Retina (tissue), 1 donor: ENCODE measurements at regions not wholly inside any gene's neighbourhood (a gene's known extent, or its start where the extent isn't known, plus 50 kb on each side); places are given as distances from the start of the nearest gene placed in this dataset.
"Not testable (repeated sequence)": the region's sequence is repeated elsewhere in the genome, so short reads cannot be mapped to it uniquely, and the experiment has no call there.

ENCODE experiments used
- DNase-seq: peaks from one replicate; pipeline ENCODE4 v3.0.0-alpha.2; 2016

- not testable (repeated sequence) for DNase-seq
Observed at GRCh38 chr3:16077146-16077545, 97.3 kb upstream of the GALNT15 start.

DNA sequence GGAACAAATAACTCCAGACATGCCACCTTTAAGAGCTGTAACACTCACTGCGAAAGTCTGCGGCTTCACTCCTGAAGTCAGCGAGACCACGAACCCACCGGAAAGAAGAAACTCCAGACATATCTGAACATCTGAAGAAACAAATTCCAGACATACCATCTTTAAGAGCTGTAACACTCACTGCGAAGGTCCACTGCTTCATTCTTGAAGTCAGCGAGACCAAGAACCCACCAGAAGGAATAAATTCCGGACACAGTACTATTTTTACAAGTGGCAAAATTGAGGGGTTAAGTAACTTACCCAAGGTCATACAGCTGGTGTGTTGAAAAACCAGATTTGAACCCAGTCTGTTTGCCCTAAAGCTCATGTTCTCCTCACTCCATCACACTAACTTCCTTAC is 96.8 kb upstream of the GALNT15 start:
- DNase-seq = not testable (repeated sequence)

DNA sequence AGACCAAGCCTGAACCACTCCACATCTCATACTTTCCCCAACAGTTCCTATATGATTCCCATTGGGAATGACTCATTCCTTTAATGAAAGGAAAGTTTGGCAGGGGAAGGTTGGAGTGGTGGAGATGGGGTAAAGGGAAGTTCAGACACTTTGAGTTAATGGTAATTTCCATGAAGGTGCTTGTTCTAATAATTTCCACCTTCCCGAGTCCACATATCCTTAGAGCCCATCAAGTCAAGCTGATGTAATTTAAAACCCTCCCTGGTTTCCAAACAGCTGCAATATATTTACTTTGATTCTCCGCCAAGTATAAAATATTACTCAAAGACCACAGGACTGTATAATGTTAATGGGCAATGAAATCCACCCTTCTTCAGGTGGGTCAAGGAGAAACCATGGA is 95.0 kb upstream of the GALNT15 start:
- no peak for DNase-seq

DNA sequence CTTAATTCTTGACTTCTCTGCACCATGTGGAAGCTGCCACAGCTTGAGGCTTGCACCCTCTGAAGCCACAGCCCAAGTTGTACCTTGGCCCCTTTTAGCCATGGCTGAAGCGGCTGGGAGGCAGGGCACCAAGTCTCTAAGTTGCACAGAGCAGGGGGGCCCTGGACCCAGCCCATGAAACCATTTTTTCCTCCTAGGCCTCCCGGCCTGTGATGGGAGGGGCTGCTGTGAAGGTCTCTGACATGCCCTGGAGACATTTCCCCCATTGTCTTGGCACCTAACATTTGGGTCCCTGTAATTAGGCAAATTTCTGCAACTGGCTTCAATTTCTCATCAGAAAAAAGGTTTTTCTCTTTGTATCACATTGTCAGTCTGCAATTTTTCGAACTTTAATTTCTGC is 92.8 kb upstream of the GALNT15 start:
- no peak for DNase-seq

- no peak for DNase-seq
Observed at GRCh38 chr3:16084887-16085286, 89.6 kb upstream of the GALNT15 start.

DNA sequence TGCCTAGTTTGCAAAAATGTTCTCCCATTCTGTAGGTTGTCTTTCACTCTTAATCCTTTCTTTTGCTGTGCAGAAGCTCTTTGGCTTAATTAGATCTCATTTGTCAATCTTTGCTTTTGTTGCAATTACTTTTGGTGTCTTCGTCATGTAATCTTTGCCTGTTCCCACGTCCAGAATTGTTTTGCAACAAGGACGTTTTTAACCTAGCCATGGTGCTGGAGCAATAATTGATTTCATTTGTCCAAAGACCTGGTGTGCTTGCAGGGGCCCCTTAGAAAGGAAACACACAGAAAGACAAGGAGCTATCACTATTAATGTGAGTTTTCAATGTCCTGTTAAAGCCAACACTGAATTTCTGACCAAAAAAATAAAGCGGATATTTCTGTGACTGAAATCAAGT is 89.1 kb upstream of the GALNT15 start:
- DNase-seq = no peak

GRCh38 chr3:16085884-16086608 is 88.4 kb upstream of the GALNT15 start:
- no peak for DNase-seq

GRCh38 chr3:16086690-16087089 is 87.8 kb upstream of the GALNT15 start:
- no peak for DNase-seq

DNA sequence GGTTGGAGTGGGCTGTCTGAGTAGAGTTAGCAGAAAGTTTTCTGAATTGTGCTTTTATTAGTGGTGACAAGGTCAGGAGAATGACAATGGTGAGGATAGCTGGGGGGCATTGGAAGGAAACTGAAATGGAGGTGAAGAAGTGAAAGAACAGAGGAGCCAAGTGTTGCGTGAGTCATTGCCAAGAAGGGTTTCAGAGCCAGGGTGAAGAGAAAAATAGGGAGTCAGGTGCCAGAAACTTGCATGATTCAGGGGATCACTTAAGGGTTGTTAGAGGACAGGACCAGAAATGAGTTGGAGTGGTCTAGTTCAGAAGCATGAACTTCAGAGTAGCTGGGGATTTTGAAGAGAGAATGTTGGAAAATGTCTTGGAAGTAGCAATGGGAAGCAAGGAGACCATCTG is 86.0 kb upstream of the GALNT15 start:
- no peak for DNase-seq

- DNase-seq = no peak
Observed at GRCh38 chr3:16089521-16089920, 85.0 kb upstream of the GALNT15 start.

GRCh38 chr3:16090024-16090423 is 84.5 kb upstream of the GALNT15 start:
- DNase-seq = no peak

DNA sequence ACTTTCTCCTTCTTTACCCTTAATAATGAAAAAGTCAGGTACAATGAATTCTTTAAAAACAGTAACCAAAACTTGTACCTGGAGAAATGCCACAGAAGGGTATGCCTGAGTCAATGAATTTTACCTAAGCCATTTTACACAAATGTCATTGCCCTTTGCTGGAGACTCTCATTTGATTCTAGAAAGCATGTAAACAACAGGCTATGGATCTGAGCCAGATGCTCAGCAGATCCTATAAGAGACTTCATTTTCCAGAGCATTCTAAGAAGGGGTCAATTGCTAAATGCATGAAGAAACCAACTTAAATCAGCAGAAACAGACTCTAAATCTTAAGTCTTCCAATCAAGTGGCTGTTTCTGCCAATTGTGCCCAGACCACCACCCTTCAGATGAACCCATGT is 83.8 kb upstream of the GALNT15 start:
- no peak for DNase-seq

DNA sequence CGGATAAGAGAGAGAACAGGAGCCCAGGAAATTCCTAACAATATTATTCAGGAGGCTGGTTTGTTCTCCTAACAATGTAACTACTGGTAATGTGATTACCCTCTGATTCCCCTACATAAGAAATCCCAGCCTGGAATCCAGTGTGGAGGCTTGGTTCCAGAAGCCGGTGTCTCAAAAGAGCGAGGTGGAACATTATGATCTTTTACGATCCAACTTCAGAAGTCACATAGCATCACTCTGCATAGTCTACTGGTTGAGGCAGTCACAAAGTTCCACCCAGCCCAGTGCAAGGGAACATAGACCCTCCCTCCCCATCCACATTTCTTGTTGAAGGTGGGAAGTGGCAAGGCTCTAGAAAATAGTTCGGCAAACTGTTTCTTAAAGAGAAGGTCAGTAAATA is 81.6 kb upstream of the GALNT15 start:
- DNase-seq = no peak

DNA sequence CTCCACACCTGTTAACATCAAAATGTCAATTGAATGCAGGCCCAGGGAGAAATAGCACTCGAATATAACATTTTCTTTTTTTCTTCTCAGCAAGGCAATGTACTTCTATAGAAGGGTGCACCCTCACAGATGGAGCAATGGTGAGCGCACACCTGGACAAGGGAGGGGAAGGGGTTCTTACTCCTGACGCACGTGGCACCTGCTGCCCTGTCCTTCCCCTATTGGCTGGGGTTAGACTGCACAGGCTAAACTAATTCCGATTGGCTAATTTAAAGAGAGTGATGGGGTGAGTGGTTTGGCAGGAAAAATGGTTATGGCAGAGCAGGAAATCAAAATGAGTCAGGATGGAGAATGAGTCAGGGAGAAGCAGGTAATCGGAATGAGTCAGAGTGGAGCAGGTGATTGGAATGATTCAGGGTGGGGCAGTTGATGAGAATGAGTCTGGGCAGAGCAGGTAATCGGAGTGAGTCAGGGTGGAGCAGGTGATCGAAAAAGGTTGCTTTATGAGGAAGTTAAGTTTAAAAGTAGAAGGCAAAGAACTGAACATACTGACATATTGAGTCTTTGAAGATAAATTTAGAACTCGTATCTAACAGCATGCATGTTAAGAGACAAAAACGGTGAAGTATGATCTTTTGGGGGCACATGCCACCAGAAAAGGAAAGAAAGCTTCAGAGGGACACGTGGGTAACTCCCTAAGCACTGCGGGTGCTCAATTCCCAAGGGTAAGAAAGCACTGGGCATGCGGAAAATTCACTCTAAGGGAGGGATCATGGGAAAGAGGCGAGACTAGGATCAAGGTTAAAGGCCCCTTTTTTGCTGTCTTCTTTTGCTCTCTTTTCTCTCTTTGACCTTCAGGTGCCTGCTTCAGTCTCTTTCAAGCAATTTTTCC is 72.9 kb upstream of the GALNT15 start:
- DNase-seq = no peak

DNA sequence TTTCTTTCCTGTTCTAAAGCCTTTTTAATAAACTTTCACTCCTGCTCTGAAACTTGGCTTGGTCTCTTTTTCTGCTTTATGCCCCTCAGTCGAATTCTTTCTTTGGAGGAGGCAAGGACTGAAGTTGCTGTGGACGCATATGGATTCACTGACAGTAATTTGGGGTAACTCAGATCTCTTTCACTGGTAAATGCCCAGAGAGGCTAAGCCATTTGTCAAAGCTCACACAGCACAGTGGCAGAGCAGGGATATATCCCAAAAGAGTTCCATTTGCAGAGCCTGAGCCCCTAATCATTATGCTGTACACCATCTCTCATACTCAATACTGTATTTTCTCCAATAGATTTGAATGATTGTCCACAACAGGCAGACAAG is 72.3 kb upstream of the GALNT15 start:
- DNase-seq = no peak

- DNase-seq = no peak
Observed at GRCh38 chr3:16102905-16103364, 71.5 kb upstream of the GALNT15 start.

GRCh38 chr3:16103472-16103871 is 71.0 kb upstream of the GALNT15 start:
- DNase-seq = no peak

GRCh38 chr3:16104156-16104555 is 70.3 kb upstream of the GALNT15 start:
- DNase-seq = no peak

GRCh38 chr3:16106050-16106449 is 68.4 kb upstream of the GALNT15 start:
- no peak for DNase-seq

DNA sequence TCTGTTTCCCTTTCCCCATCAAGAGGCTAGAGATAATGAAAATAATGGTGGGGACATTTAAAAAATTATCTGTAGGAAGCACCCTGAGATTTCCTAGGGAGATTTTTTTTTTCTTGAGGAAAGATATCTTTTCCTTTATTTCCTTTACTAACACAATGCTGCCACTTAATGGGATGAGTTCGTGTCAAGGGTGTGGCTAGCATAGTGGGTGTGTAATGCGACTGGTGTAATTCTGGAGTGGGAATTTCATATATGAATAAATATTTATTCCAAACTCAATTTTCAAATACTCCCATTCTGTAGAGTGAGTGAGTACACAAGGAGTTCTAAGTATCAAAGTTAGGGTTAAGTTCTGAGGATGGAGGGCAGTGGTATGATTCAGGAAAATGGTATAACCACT is 66.1 kb upstream of the GALNT15 start:
- no peak for DNase-seq

GRCh38 chr3:16109929-16110328 is 64.6 kb upstream of the GALNT15 start:
- DNase-seq = no peak

DNA sequence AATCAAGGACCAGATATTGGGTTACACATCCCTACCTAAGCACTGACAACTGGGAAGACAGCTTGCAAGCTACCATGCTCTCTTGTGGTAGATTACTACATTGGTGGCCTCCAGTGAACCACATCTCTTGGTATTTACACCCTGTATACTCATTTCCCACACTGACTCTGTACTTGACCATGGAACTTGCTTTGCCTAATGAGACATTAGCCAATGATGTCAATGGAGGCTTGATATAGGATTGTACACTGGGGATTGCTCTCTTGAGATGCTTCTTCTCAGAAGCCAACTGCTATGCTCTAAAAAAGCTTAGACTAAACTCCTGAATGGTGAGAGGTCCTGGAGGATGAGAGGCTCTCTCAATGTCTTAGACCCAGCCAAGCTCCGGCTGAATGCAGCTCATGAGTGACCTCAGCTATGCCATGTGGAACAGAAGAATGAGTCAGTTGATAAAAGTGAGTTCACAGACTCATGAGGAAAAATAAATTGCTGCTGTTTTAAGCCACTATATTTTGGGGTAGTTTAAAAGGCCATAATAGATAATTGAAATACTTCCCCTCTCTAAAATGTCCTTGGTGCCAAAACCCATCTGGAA is 61.5 kb upstream of the GALNT15 start:
- no peak for DNase-seq

GRCh38 chr3:16113704-16114103 is 60.8 kb upstream of the GALNT15 start:
- no peak for DNase-seq

- DNase-seq = no peak
Observed at GRCh38 chr3:16114429-16114828, 60.1 kb upstream of the GALNT15 start.
